ENCODE measurements at regions not wholly inside any gene's neighbourhood (a gene's known extent, or its start where the extent isn't known, plus 50 kb on each side); places are given as distances from the start of the nearest gene placed in this dataset.

- TF ChIP-seq CTCF (conservative IDR thresholded peaks at IDR 0.05; ENCODE audit: low read depth, low read length) (no peak), EZH2 (IDR thresholded peaks at IDR 0.05; ENCODE audit: low read length, unreplicated experiment) (no peak), EZH2phosphoT487 (IDR thresholded peaks at IDR 0.05; ENCODE audit: borderline replicate concordance, low read length) (no peak)
Observed at GRCh38 chr3:160174621-160175020, 50.6 kb upstream of the C3orf80 start.
